ENCODE measurements at regions not wholly inside any gene's neighbourhood (a gene's known extent, or its start where the extent isn't known, plus 50 kb on each side); places are given as distances from the start of the nearest gene placed in this dataset.

- no peak for DNase-seq
Measured at GRCh38 chr9:80399606-80400005, 827.8 kb downstream of the TLE4 start.

- no peak for DNase-seq
Measured at GRCh38 chr9:80387828-80388227, 816.1 kb downstream of the TLE4 start.

DNA sequence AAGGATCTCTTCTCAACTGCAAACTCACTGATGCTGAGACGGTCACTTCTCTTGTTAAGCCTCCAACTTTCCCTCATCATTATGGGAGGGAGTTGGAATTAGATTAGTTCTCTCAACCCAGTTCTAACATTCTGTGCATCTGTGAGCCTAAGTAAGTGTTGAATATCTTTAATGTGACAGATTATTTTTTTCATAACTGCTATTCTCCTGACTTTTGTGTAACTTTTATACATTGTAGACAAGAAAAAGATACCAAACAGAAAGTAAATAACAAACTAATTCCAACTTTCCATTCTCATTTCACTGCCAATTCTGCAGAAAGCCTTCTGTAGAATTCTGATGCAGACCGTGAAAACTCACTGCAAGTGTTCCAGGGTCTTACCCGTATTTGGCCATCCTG is 813.5 kb downstream of the TLE4 start:
- DNase-seq, result no peak

- no peak for DNase-seq
Measured at GRCh38 chr9:80383331-80383730, 811.6 kb downstream of the TLE4 start.

GRCh38 chr9:80382211-80382891 is 810.6 kb downstream of the TLE4 start:
- no peak for DNase-seq

GRCh38 chr9:80380301-80380700 is 808.5 kb downstream of the TLE4 start:
- no peak for DNase-seq

DNA sequence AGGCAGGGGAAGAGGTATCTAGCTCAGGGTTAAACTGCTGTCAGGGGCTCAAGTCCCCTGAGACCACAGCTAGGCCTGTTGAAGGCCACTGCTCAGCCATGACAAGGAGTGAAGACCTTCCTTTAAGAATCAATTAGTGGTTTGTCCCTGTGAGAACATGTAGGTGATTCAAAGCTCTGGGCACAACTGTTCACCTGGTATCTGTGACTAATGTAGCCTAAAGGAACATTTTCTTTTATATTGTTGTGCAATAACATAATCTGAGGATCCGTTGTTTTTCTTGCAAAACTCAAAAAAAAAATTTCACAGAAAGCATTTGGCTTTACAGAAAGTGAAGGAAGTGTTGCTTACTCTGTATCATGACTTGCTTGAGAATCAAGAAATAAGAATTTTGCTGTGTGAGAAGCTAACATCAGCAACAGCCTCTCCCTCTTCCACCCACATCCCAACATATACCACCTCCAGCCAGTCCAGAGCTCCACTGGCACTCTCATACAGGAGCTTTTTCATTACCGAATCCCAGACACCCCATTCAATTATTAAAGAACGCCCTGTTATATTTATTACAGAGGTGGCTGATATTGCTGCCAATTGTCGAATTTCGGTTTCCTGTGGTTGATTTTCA is 807.0 kb downstream of the TLE4 start:
- DNase-seq, result no peak

GRCh38 chr9:80376180-80376579 is 804.4 kb downstream of the TLE4 start:
- no peak for DNase-seq

DNA sequence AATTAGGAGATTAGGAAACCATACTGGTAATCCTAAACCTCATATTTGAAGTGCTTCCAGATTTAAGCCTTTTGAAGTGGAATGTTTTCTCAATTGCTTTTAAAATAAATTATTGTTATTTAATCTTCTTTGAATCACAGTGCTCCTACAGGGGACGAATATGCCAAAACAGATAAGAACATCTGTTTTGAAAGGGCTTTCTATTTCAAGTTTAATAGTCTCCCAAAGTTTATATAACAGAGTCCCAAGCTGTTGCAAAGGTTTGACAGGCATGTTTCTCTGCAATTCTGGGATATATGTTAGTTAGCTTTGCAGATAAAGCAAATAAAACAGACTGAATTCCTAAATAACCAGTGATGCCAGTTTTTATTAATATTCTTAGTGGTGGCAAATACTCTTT is 803.7 kb downstream of the TLE4 start:
- no peak for DNase-seq

DNA sequence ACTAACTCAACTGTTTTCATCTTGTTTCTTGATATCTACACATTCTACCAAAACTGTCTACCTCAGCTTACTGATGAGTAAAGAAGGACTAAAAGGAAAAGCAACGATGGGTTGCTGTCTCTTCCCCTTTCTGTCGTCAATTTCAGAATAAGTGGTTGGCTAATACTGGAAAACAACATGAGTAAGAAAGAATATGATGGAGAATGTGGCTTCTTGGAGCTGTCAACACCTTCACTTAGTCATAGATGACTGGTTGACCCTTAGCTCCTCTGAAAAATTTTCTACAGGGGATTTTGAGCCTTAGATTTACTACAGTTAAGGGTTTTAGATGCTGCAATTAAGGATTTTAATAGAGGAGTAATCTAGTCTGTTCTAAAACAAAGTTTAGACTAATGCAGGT is 797.9 kb downstream of the TLE4 start:
- no peak for DNase-seq

- no peak for DNase-seq
Measured at GRCh38 chr9:80366626-80367025, 794.9 kb downstream of the TLE4 start.

- DNase-seq, result no peak
Measured at GRCh38 chr9:80359941-80360881, 788.4 kb downstream of the TLE4 start.

DNA sequence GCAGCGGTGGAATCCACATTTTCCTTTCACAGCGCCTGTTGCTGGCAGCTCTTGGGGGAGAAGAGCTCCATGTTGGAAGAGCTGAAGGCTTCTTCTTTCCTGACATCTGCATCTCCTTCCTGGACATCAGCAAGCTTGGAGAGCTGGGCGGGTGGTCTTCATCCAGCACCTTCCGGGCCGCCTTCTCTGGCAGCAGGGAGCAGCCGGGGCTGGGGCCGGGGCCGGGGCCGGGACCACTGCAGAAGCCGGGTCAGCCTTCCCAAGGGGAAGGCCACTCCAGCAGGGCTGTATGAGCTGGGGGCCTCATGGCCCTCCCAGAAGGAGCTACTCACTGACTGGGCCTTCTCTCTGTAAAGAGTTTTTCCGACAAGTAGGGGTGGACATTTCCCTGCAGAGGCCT is 787.5 kb downstream of the TLE4 start:
- no peak for DNase-seq

DNA sequence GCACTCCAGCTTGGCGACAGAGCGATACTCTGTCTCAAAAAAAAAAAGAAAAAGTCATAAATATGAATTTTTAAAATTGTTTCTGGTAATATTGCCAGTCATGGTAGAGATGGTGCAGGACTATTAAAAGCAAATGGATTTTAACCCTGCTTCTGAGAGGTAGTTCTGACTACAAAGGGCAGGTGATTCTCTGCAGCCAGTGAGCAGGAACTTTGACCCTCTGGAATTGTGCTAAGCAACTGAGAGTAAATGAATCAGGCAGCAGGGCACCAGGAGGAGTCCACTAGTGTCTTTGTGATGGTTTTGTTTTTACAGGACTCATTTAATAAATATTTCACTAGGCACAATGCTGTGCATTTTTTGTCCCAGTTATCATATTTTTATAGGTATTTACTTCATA is 781.2 kb downstream of the TLE4 start:
- DNase-seq, result no peak

DNA sequence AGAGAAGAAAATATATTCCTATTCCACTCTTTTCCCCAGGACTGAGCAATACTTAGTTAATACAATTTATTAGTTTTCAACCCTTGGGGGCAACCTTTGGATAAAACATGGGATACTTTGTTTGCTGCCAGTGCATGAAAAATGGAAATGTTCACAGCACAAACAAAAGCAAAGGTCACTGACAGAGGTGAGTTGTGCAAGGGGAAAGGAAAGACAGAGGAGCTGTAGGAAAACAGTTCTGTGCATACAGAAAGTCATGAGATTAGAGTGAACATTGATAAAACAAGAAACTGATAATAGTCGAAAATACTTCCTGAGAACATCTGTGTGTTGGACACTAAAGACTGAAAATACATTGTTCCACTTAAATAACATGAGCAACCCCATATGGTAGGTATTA is 779.8 kb downstream of the TLE4 start:
- DNase-seq, result no peak

- DNase-seq, result no peak
Measured at GRCh38 chr9:80326105-80326504, 754.3 kb downstream of the TLE4 start.

DNA sequence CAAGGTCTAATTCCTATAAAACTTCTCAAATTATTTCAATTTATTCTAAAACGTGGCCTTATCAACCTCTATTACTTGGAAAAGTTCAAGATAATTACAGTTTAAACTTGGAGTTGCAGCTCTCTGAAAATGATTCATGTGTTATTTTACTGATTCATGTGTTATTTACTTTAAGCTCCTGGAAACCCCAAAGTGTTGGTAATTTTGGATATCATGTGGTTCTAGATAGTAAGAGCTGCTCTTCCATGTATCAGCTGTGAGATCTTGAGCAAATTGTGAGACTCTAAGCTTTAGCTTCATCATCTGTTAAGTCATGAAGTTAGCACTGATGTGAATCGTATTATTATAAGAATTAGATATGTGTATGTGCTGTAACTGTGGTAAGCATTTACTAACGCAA is 749.2 kb downstream of the TLE4 start:
- DNase-seq, result no peak

DNA sequence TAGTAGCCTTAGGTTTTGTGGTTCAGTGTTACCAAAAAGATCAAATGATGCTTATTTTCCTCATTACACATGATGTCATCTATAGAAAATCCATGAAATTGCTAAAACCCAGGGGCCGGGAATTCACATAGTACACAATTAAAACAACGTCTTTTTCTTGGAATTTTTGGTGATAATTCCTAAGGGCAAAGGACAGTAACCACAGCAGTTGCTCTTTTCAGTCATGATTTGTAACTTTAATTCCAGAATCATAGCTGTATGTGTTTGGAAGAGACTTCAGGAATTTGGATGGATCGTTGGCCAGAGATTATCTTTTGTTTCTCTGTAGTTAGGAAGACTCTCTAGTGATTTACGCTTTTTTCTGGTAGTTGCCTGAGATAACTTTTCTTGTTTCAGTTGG is 748.7 kb downstream of the TLE4 start:
- no peak for DNase-seq

DNA sequence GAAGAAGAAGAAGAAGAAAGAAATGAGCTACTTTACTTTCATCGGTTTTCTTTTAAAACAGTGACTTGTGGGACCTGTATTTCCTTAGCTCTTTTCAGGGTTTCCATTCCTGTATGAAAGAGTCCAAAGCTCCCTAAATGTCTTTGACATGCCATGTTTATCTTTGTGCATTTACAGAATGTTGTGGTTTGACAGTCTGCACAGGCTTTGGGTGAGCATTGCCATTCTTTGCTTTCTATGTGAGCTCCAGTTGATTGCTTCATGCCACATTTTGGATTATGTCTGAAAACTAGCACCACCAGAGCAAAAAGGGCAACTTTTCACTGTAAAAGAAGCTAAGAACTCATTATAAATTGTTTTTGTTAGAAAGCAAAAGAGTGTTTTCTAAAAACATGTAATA is 733.4 kb downstream of the TLE4 start:
- DNase-seq, result no peak

DNA sequence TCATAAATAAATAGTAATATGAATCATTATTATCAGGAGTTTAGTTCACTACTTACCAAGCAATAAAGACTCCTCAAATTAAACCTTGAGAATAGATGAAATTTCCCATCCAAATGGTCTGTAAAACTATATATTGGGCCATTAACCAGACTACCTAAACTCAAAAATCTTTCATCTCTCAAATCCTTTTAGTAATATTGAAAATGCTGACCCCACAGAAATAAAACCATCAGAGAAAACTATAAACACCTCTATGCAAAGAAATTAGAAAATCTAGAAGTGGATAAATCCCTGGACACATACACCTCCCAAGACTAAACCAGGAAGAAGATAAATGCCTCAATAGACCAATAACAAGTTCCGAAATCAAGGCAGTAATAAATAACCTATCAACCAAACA is 723.2 kb downstream of the TLE4 start:
- DNase-seq, result no peak

DNA sequence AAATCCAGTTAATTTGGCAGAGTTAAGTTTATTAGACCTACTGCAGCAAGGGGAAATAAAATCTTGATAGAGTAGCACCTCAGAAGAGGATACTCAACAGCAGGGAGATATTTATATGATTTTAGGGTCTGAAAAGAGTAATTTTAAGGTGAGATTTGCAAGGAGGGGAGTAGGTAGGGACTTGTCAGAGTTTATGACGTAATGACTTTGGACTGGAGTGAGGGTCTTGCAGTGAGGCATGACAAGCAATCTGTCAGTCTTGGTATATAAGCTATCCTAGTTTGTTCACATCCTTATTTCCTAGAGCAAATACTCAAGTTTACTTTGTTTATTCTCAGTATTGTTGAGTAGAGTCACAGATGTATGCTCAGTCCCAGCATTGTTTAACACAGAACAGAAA is 722.6 kb downstream of the TLE4 start:
- no peak for DNase-seq

DNA sequence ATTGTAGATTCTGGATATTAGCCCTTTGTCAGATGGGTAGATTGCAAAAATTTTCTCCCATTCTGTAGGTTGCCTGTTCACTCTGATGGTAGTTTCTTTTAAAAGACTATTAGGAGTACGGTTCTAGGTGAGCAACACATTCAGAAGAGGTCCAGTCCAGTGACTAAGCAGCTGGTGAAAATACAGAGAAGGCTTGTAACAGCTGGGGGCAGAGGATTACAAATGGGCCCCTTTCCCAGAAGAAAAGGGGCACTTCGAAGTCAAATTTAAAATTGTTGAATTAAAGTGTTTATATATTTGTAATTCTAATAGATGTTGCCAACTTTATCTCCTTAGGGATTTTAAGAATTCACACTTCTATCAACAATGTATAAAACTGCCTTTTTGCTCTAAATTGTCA is 720.5 kb downstream of the TLE4 start:
- no peak for DNase-seq

GRCh38 chr9:80285326-80285725 is 713.6 kb downstream of the TLE4 start:
- no peak for DNase-seq

DNA sequence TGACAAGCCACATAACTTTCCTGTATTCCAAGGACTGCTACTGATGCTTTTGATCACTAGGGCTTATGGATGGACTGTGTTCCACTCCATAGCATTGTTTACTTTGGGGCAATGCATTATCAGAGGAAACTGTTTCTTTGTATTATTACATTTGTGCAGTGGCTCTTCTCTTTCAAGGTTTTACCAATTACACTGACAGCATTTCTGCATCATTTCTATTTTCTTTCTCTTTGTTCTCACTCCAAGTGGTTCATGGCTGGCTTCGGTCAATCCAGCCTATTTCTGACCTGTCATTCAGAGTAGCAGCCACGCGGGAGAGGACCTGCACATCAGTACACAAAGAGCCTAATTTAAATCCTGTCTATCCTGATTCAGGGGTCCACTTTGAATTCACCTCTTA is 711.0 kb downstream of the TLE4 start:
- DNase-seq, result no peak

All from activated naive CD4-positive, alpha-beta T cell (primary cell).